Spleen (tissue), 11 donors: ENCODE measurements at regions not wholly inside any gene's neighbourhood (a gene's known extent, or its start where the extent isn't known, plus 50 kb on each side); places are given as distances from the start of the nearest gene placed in this dataset.

Source experiments
- DNase-seq: peaks from one replicate; pipeline ENCODE4 v3.0.0-alpha.2; 2020
- H3K27ac ChIP-seq, 8 donors: fragments of 200-600 bp; sonication (generic) in 7 of 8; 1 replicate in 4 of 8; 2 replicates in 4 of 8; pipeline versions ENCODE4 v1.5.0 to v1.8.0; 2016 to 2021; ENCODE audit warnings: inconsistent platforms in 4 of 8, mild to moderate bottlenecking in 4 of 8, moderate library complexity in 1 of 8
- H3K27me3 ChIP-seq, 7 donors: fragments of 200-600 bp; sonication (generic) in 6 of 7; replicated peaks in 1 of 7; 1 replicate in 4 of 7; 2 replicates in 3 of 7; pipeline versions ENCODE4 v1.5.0 to v1.8.0; 2016 to 2021; ENCODE audit warnings: inconsistent platforms in 3 of 7, mild to moderate bottlenecking in 1 of 7
- H3K36me3 ChIP-seq, 6 donors: fragments of 200-600 bp; sonication (generic) in 5 of 6; 1 replicate in 4 of 6; 2 replicates in 2 of 6; pipeline versions ENCODE4 v1.5.0 to v1.8.0; 2016 to 2021; ENCODE audit warnings: inconsistent platforms in 2 of 6
- H3K4me1 ChIP-seq, 6 donors: fragments of 200-600 bp; sonication (generic) in 5 of 6; 1 replicate in 3 of 6; 2 replicates in 3 of 6; pipeline versions ENCODE4 v1.5.0 to v1.8.0; 2016 to 2021; ENCODE audit warnings: inconsistent platforms in 3 of 6
- H3K4me3 ChIP-seq, 8 donors: fragments of 200-600 bp; sonication (generic) in 7 of 8; 1 replicate in 4 of 8; 2 replicates in 4 of 8; pipeline versions ENCODE4 v1.5.0 to v1.8.0; 2016 to 2021; ENCODE audit warnings: inconsistent platforms in 4 of 8, mild to moderate bottlenecking in 4 of 8, moderate library complexity in 2 of 8
- H3K9me3 ChIP-seq, 8 donors: fragments of 200-600 bp; sonication (generic) in 7 of 8; 1 replicate in 4 of 8; 2 replicates in 4 of 8; pipeline versions ENCODE4 v1.5.0 to v1.8.0; 2016 to 2021; ENCODE audit warnings: inconsistent platforms in 4 of 8
- CTCF ChIP-seq, 11 experiments: fragments of 200-600 bp in 7 of 11; fragments of 450-650 bp in 4 of 11; sonication (generic) in 4 of 11; IDR thresholded peaks in 8 of 11; conservative IDR thresholded peaks in 3 of 11; 1 replicate in 7 of 11; 2 replicates in 4 of 11; pipeline versions ENCODE4 v1.4.0 to v1.8.0; 2016 to 2021; ENCODE audit warnings: antibody characterized with exemption in 11 of 11, inconsistent platforms in 4 of 11, mild to moderate bottlenecking in 1 of 11
- POLR2A ChIP-seq, 3 donors: fragments of 450-650 bp; IDR thresholded peaks; one replicate each; pipeline ENCODE4 v1.5.1; 2017; ENCODE audit warnings: antibody characterized with exemption in 3 of 3, mild to moderate bottlenecking in 1 of 3
- POLR2AphosphoS5 ChIP-seq, 3 donors: sonication (generic); formaldehyde crosslinking; IDR thresholded peaks; one replicate each; pipeline ENCODE4 v1.5.1; 2017; ENCODE audit warnings: antibody characterized with exemption in 3 of 3
- WGBS, 5 donors: extraction: QIAGEN DNeasy Blood & Tissue Kit in 3 of 5; methylation state at CpG; one replicate each; pipeline versions ENCODE4 v1.1.5 to v1.1.7; 2013 to 2018; 5-methylcytosine and 5-hydroxymethylcytosine counted together
- intact Hi-C: fragments of 100-400 bp; cut with DNase I; formaldehyde crosslinking; loops from one replicate; pipeline ENCODE4 v1.15.0; 2023; ENCODE audit warnings: low total_unique reads
- donor health status: healthy with polysubstance abuse.
- donor health status: DM: no; HTN: no; CAD: no; lungs with moderate emphysema.
- donor health status: DM: no; HTN: no; CAD: no.
- donor health status: Bipolar disorder and iron deficiency.
- donor health status: healthy.
- donor health status: DM: no; HTN: no; CAD: no.
- donor health status: DM: yes; HTN: yes; CAD: no.

- DNase-seq: no peak
- no peaks in the 10 kb centered on the region for H3K4me1 ChIP-seq
- H3K4me3 ChIP-seq: no peak overlapping the region
- WGBS, 5 donors: 75 to 95% (median 91%) methylated on average over 9 of the region's 9 CpGs
- no peaks in the 10 kb centered on the region for H3K9me3 ChIP-seq
- peaks cover 0 to 83% (median 5%) of the 10 kb centered on the region in 7 donors for H3K27me3 ChIP-seq
- intact Hi-C loops: no loop called here
- H3K36me3 ChIP-seq: no peaks in the 10 kb centered on the region
- no peak for TF ChIP-seq POLR2AphosphoS5 (IDR thresholded peaks at IDR 0.05)
- TF ChIP-seq CTCF (IDR thresholded peaks at IDR 0.05 in 8 of 11, conservative IDR thresholded peaks at IDR 0.05 in 3 of 11): no peak
- TF ChIP-seq POLR2A (IDR thresholded peaks at IDR 0.05): no peak
- H3K27ac ChIP-seq: no peak overlapping the region
Observed at GRCh38 chr10:129041916-129042315, 425.1 kb upstream of the MGMT start.

GRCh38 chr10:129042776-129043595 is 424.1 kb upstream of the MGMT start:
- Histone ChIP-seq H3K36me3 (no peaks in the 10 kb centered on the region), H3K4me3 (no peak overlapping the region), H3K27me3 (peaks cover 0 to 72% (median 5%) of the 10 kb centered on the region in 7 donors), H3K27ac (no peak overlapping the region), H3K4me1 (no peaks in the 10 kb centered on the region), H3K9me3 (no peaks in the 10 kb centered on the region)
- no peak for DNase-seq
- intact Hi-C loops: no loop called here
- WGBS, 5 donors: 13 to 38% (median 21%) methylated on average over 21 of the region's 21 CpGs
- TF ChIP-seq POLR2AphosphoS5 (IDR thresholded peaks at IDR 0.05): no peak
- TF ChIP-seq POLR2A (IDR thresholded peaks at IDR 0.05): no peak
- no peak for TF ChIP-seq CTCF (IDR thresholded peaks at IDR 0.05 in 8 of 11, conservative IDR thresholded peaks at IDR 0.05 in 3 of 11)

GRCh38 chr10:129043691-129044090 is 423.4 kb upstream of the MGMT start:
- no peak for TF ChIP-seq CTCF (IDR thresholded peaks at IDR 0.05 in 8 of 11, conservative IDR thresholded peaks at IDR 0.05 in 3 of 11)
- no peak for TF ChIP-seq POLR2A (IDR thresholded peaks at IDR 0.05)
- no peak for TF ChIP-seq POLR2AphosphoS5 (IDR thresholded peaks at IDR 0.05)
- no peak overlapping the region for H3K27ac ChIP-seq
- no peaks in the 10 kb centered on the region for H3K4me1 ChIP-seq
- WGBS, 5 donors: 74 to 81% (median 76%) methylated on average over 3 of the region's 3 CpGs
- DNase-seq: no peak
- no peak overlapping the region for H3K4me3 ChIP-seq
- H3K36me3 ChIP-seq: no peaks in the 10 kb centered on the region
- no peaks in the 10 kb centered on the region for H3K9me3 ChIP-seq
- intact Hi-C loops: no loop called here
- H3K27me3 ChIP-seq: peaks cover 0 to 70% (median 5%) of the 10 kb centered on the region in 7 donors

GRCh38 chr10:129045599-129045998 is 421.4 kb upstream of the MGMT start:
- Histone ChIP-seq H3K4me1 (no peaks in the 10 kb centered on the region), H3K27me3 (peaks cover 0 to 53% (median 0%) of the 10 kb centered on the region in 7 donors), H3K4me3 (no peak overlapping the region), H3K36me3 (no peaks in the 10 kb centered on the region), H3K27ac (no peak overlapping the region), H3K9me3 (no peaks in the 10 kb centered on the region)
- DNase-seq: no peak
- TF ChIP-seq POLR2A (IDR thresholded peaks at IDR 0.05): no peak
- TF ChIP-seq POLR2AphosphoS5 (IDR thresholded peaks at IDR 0.05): no peak
- no peak for TF ChIP-seq CTCF (IDR thresholded peaks at IDR 0.05 in 8 of 11, conservative IDR thresholded peaks at IDR 0.05 in 3 of 11)
- intact Hi-C loops: no loop called here
- 85 to 94% (median 90%) methylated on average over 12 to 17 of the region's 17 CpGs for WGBS, 5 donors
